Prostate gland (tissue), 2 donors: ENCODE measurements at regions not wholly inside any gene's neighbourhood (a gene's known extent, or its start where the extent isn't known, plus 50 kb on each side); places are given as distances from the start of the nearest gene placed in this dataset.

Source experiments
- DNase-seq: peaks from one replicate; pipeline ENCODE4 v3.0.0-alpha.2; 2019; ENCODE audit warnings: low spot score
- H3K27ac ChIP-seq, 2 donors: fragments of 200-600 bp; sonication (generic); 2 replicates each; pipeline ENCODE4 v1.5.1; 2017 to 2019
- H3K27me3 ChIP-seq: fragments of 200-600 bp; sonication (generic); replicated peaks from 2 replicates; pipeline ENCODE4 v1.5.1; 2019; ENCODE audit not compliant: insufficient read depth
- H3K36me3 ChIP-seq, 2 donors: fragments of 200-600 bp; sonication (generic); 1 replicate in 1 of 2; 2 replicates in 1 of 2; pipeline versions ENCODE4 v1.5.1 to v1.8.1; 2017 to 2019
- H3K4me1 ChIP-seq: fragments of 200-600 bp; sonication (generic); replicated peaks from 2 replicates; pipeline ENCODE4 v1.5.1; 2019
- H3K4me3 ChIP-seq, 2 donors: fragments of 200-600 bp; sonication (generic); 2 replicates each; pipeline ENCODE4 v1.5.1; 2017 to 2019
- H3K9me3 ChIP-seq: fragments of 200-600 bp; sonication (generic); 2 replicates; pipeline ENCODE4 v1.5.1; 2017
- POLR2A ChIP-seq: fragments of 450-650 bp; IDR thresholded peaks from one replicate; pipeline ENCODE4 v1.6.1; 2016; ENCODE audit warnings: antibody characterized with exemption, mild to moderate bottlenecking
- POLR2AphosphoS5 ChIP-seq: sonication (generic); formaldehyde crosslinking; IDR thresholded peaks from one replicate; pipeline ENCODE4 v1.6.1; 2017; ENCODE audit warnings: antibody characterized with exemption
- WGBS: methylation state at CpG from one replicate; pipeline ENCODE4 v1.1.5; 2018; 5-methylcytosine and 5-hydroxymethylcytosine counted together
- intact Hi-C: fragments of 100-400 bp; cut with DNase I; formaldehyde crosslinking; loops from one replicate; pipeline ENCODE4 v1.14.2; 2022
- TF ChIP-seq, protein P1 (sequence below), 4 experiments: fragments of 200-600 bp in 2 of 4; fragments of 450-650 bp in 2 of 4; sonication (generic) in 2 of 4; IDR thresholded peaks; 1 replicate in 3 of 4; 2 replicates in 1 of 4; pipeline ENCODE4 v1.5.1; 2016 to 2019; ENCODE audit warnings: antibody characterized with exemption in 4 of 4, mild to moderate bottlenecking in 2 of 4, moderate library complexity in 2 of 4

DNA sequence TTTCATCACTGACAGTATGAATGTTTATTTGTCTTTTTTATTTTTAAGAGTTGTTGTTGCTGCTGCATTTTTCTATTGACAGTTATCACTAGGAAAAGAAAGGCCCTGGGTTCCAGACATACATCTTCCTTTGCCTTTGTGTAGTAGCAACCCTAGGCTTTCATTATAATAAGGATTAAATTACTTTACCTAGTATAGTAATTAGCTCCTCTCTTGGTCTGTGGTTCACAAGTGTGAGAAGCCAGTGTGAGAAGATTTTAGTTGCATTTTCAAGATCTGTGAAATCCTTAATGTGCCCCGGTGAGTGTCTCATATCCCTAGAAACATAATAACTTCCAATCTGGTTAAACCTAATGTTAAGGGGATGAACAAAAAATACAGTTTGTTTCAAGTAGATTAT, 799.3 kb upstream of the MAP3K7 start:
- Histone ChIP-seq H3K27me3 (no peaks in the 10 kb centered on the region), H3K36me3 (no peaks in the 10 kb centered on the region), H3K27ac (no peak overlapping the region), H3K4me1 (no peaks in the 10 kb centered on the region), H3K9me3 (no peaks in the 10 kb centered on the region), H3K4me3 (no peak overlapping the region)
- intact Hi-C loops, result no loop called here
- WGBS, result 100% methylated on average over 1 of the region's 1 CpG
- DNase-seq, result no peak
- no peak for TF ChIP-seq POLR2AphosphoS5
- no peak for TF ChIP-seq POLR2A
- TF ChIP-seq, protein P1, sequence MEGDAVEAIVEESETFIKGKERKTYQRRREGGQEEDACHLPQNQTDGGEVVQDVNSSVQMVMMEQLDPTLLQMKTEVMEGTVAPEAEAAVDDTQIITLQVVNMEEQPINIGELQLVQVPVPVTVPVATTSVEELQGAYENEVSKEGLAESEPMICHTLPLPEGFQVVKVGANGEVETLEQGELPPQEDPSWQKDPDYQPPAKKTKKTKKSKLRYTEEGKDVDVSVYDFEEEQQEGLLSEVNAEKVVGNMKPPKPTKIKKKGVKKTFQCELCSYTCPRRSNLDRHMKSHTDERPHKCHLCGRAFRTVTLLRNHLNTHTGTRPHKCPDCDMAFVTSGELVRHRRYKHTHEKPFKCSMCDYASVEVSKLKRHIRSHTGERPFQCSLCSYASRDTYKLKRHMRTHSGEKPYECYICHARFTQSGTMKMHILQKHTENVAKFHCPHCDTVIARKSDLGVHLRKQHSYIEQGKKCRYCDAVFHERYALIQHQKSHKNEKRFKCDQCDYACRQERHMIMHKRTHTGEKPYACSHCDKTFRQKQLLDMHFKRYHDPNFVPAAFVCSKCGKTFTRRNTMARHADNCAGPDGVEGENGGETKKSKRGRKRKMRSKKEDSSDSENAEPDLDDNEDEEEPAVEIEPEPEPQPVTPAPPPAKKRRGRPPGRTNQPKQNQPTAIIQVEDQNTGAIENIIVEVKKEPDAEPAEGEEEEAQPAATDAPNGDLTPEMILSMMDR (IDR thresholded peaks at IDR 0.05), result no peak

DNA sequence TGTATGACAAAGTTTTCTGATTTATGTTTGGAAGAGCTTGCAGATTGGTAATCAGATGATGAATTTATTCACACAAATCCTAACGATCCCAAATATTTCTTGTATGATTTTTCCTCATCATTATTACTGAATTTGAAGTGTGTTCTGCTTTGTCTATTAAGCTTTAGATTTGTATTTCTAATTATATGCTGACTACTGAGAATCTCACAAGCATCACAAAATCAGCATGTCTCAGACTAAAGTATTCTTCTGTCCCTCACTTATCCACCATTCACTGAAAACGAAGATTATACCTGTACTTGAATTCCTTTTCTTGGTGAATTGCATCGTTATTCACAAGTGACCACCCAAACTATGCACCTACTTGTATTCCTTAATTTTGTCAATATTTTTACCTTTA, 796.3 kb upstream of the MAP3K7 start:
- Histone ChIP-seq H3K9me3 (no peaks in the 10 kb centered on the region), H3K36me3 (no peaks in the 10 kb centered on the region), H3K27ac (no peak overlapping the region), H3K4me1 (no peaks in the 10 kb centered on the region), H3K27me3 (no peaks in the 10 kb centered on the region), H3K4me3 (no peak overlapping the region)
- intact Hi-C loops, result no loop called here
- no peak for DNase-seq
- TF ChIP-seq POLR2A (no peak), POLR2AphosphoS5 (no peak)
- TF ChIP-seq, protein P1 (IDR thresholded peaks at IDR 0.05), result no peak
- WGBS, result 76% methylated on average over 3 of the region's 3 CpGs

DNA sequence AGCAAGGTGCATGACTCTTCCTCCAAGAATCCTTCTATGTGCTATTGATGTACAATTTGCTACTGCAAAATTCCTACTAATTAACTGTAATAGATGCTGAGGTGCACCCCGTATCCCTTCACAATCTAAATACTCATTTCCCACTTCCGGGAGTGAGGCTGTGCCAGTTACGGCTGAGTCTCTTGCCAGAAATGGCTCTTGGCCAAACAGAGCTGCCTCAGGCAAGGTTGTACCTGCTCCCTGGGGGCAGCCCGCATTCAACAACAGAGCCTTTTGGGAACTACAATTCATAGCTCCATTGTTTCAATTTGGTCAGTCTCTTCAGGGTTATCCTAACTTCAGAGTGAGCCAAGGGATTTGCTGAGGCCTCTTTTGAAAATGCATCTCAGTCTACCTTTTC, 789.8 kb upstream of the MAP3K7 start:
- intact Hi-C loops, result no loop called here
- Histone ChIP-seq H3K4me3 (no peak overlapping the region), H3K36me3 (no peaks in the 10 kb centered on the region), H3K4me1 (no peaks in the 10 kb centered on the region), H3K27ac (no peak overlapping the region), H3K9me3 (no peaks in the 10 kb centered on the region), H3K27me3 (no peaks in the 10 kb centered on the region)
- 52% methylated on average over 4 of the region's 4 CpGs for whole genome bisulfite sequencing
- no peak for DNase-seq
- TF ChIP-seq, protein P1 (IDR thresholded peaks at IDR 0.05), result no peak
- TF ChIP-seq POLR2AphosphoS5 (no peak), POLR2A (no peak)

DNA sequence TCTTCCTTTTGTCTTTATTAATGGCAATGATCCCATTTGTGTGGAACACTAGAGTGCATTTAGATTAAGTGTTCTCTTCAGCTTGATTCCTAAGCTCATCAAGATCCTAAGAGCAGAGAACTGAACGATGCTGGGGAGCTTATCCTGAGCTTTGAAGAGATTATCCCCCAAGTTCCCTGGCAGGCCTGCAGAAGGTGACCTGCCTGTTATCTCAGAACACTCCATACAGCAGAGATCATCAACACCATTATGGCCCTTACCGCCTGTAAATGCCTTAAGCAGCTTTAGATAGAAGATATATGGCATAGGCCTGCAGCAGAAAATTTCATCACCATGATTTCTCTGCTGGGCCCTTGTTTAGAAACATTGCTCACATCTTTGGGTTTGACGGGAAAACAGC, 779.9 kb upstream of the MAP3K7 start:
- Histone ChIP-seq H3K4me3 (no peak overlapping the region), H3K4me1 (no peaks in the 10 kb centered on the region), H3K36me3 (no peaks in the 10 kb centered on the region), H3K27me3 (no peaks in the 10 kb centered on the region), H3K9me3 (no peaks in the 10 kb centered on the region), H3K27ac (no peak overlapping the region)
- WGBS, result 82% methylated on average over 3 of the region's 3 CpGs
- no peak for TF ChIP-seq POLR2AphosphoS5
- no peak for TF ChIP-seq POLR2A
- TF ChIP-seq, protein P1 (IDR thresholded peaks at IDR 0.05), result no peak
- intact Hi-C loops, result no loop called here
- DNase-seq, result no peak

DNA sequence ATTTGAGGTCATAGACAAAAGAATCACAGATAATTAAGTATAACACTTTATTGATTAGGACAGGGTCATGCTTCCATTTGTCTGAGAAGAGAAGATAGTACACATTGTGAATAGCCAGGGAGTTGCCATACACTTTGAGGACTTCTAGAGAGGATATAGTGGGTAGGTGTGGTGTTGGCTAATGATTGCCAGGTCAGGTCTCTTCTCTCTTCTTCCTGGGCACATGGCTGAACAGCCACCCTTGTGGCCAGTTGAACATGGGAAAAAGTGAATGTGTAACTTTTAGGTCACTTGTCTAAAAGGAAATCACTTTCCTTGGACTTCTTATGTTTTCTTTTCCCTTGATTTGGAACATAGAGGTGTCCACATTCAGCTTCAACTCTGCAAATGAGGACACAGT, 772.1 kb upstream of the MAP3K7 start:
- Histone ChIP-seq H3K4me1 (no peaks in the 10 kb centered on the region), H3K27ac (no peak overlapping the region), H3K4me3 (no peak overlapping the region), H3K9me3 (no peaks in the 10 kb centered on the region), H3K36me3 (no peaks in the 10 kb centered on the region), H3K27me3 (no peaks in the 10 kb centered on the region)
- intact Hi-C loops, result no loop called here
- no peak for DNase-seq
- no peak for TF ChIP-seq POLR2A
- TF ChIP-seq POLR2AphosphoS5, result no peak
- TF ChIP-seq, protein P1 (IDR thresholded peaks at IDR 0.05), result no peak
